Neural crest cell (in vitro differentiated cells): ENCODE measurements at regions not wholly inside any gene's neighbourhood (a gene's known extent, or its start where the extent isn't known, plus 50 kb on each side); places are given as distances from the start of the nearest gene placed in this dataset.

Source experiments
- DNase-seq: peaks from one replicate; pipeline ENCODE4 v3.0.0; 2021; ENCODE audit warnings: low read depth, mixed read lengths, low spot score
- H3K27ac Mint-ChIP-seq: one replicate; pipeline ENCODE4 v1.8.0; 2021; ENCODE audit warnings: mild to moderate bottlenecking, mixed read lengths; ENCODE audit not compliant: unreplicated experiment
- H3K27me3 Mint-ChIP-seq: 2 replicates; pipeline ENCODE4 v1.8.0; 2021; ENCODE audit warnings: low read depth, mild to moderate bottlenecking, mixed read lengths
- H3K36me3 Mint-ChIP-seq: 2 replicates; pipeline ENCODE4 v1.8.0; 2021; ENCODE audit warnings: low read depth, mild to moderate bottlenecking, mixed read lengths
- H3K4me1 Mint-ChIP-seq: 2 replicates; pipeline ENCODE4 v1.8.0; 2021; ENCODE audit warnings: mixed read lengths
- H3K4me3 Mint-ChIP-seq: one replicate; pipeline ENCODE4 v1.8.0; 2021; ENCODE audit warnings: mild to moderate bottlenecking, mixed read lengths
- H3K9me3 Mint-ChIP-seq: 2 replicates; pipeline ENCODE4 v1.8.0; 2021; ENCODE audit warnings: mixed read lengths
- CTCF ChIP-seq: fragments of 200-600 bp; sonication (generic); conservative IDR thresholded peaks from 2 replicates; pipeline ENCODE4 v1.5.0; 2021; ENCODE audit warnings: antibody characterized with exemption, mild to moderate bottlenecking

- Mint-ChIP-seq H3K4me1 (no peaks in the 10 kb centered on the region), H3K27ac (no peak overlapping the region), H3K4me3 (no peak overlapping the region), H3K36me3 (no peaks in the 10 kb centered on the region), H3K27me3 (peaks cover 5% of the 10 kb centered on the region), H3K9me3 (no peaks in the 10 kb centered on the region)
- no peak for DNase-seq
- no peak for TF ChIP-seq CTCF
Observed at GRCh38 chr11:69904974-69905535, 85.8 kb upstream of the FGF3 start.

- Mint-ChIP-seq H3K4me3 (no peak overlapping the region), H3K27ac (no peak overlapping the region)
- no peak for TF ChIP-seq CTCF
Observed at GRCh38 chr11:69905611-69906452, 86.6 kb upstream of the FGF3 start.

GRCh38 chr11:69906453-69906907 is 87.3 kb upstream of the FGF3 start:
- H3K27ac Mint-ChIP-seq: no peak overlapping the region

More at GRCh38 chr11:69905611-69906452, 86.6 kb upstream of the FGF3 start:
- Mint-ChIP-seq H3K4me1 (no peaks in the 10 kb centered on the region), H3K36me3 (no peaks in the 10 kb centered on the region), H3K9me3 (no peaks in the 10 kb centered on the region), H3K27me3 (peaks cover 5% of the 10 kb centered on the region)
- no peak for DNase-seq

GRCh38 chr11:69907611-69908010 is 88.4 kb upstream of the FGF3 start:
- no peaks in the 10 kb centered on the region for H3K4me1 Mint-ChIP-seq
- no peak overlapping the region for H3K27ac Mint-ChIP-seq
- H3K4me3 Mint-ChIP-seq: no peak overlapping the region
- peaks cover 5% of the 10 kb centered on the region for H3K27me3 Mint-ChIP-seq
- TF ChIP-seq CTCF: no peak
- no peak for DNase-seq
- no peaks in the 10 kb centered on the region for H3K36me3 Mint-ChIP-seq
- no peaks in the 10 kb centered on the region for H3K9me3 Mint-ChIP-seq

More at GRCh38 chr11:69906453-69906907, 87.3 kb upstream of the FGF3 start:
- no peak for TF ChIP-seq CTCF
- no peaks in the 10 kb centered on the region for H3K36me3 Mint-ChIP-seq
- H3K4me3 Mint-ChIP-seq: no peak overlapping the region
- peaks cover 5% of the 10 kb centered on the region for H3K27me3 Mint-ChIP-seq
- H3K4me1 Mint-ChIP-seq: no peaks in the 10 kb centered on the region
- H3K9me3 Mint-ChIP-seq: no peaks in the 10 kb centered on the region
- DNase-seq: no peak

- no peaks in the 10 kb centered on the region for H3K4me1 Mint-ChIP-seq
- H3K27ac Mint-ChIP-seq: no peak overlapping the region
- H3K36me3 Mint-ChIP-seq: no peaks in the 10 kb centered on the region
- no peak for TF ChIP-seq CTCF
- no peaks in the 10 kb centered on the region for H3K9me3 Mint-ChIP-seq
- H3K4me3 Mint-ChIP-seq: no peak overlapping the region
- H3K27me3 Mint-ChIP-seq: peaks cover 5% of the 10 kb centered on the region
- DNase-seq: no peak
Observed at GRCh38 chr11:69908511-69909220, 89.5 kb upstream of the FGF3 start.
